Middle frontal gyrus (tissue), 1 donor: ENCODE measurements at regions not wholly inside any gene's neighbourhood (a gene's known extent, or its start where the extent isn't known, plus 50 kb on each side); places are given as distances from the start of the nearest gene placed in this dataset.
"Not testable (repeated sequence)": the region's sequence is repeated elsewhere in the genome, so short reads cannot be mapped to it uniquely, and the experiment has no call there.

Experiments used
- DNase-seq: peaks from one replicate; pipeline ENCODE4 v3.0.0-alpha.2; 2015; ENCODE audit warnings: low spot score; ENCODE audit errors: extremely low spot score

GRCh38 chr11:8772571-8773519, 90.3 kb downstream of the RPL27A start:
- no peak for DNase-seq

- DNase-seq, result no peak
Measured at GRCh38 chr11:8773916-8774539, 91.4 kb downstream of the RPL27A start.

- not testable (repeated sequence) for DNase-seq
Measured at GRCh38 chr11:8774916-8775315, 92.3 kb downstream of the RPL27A start.

DNA sequence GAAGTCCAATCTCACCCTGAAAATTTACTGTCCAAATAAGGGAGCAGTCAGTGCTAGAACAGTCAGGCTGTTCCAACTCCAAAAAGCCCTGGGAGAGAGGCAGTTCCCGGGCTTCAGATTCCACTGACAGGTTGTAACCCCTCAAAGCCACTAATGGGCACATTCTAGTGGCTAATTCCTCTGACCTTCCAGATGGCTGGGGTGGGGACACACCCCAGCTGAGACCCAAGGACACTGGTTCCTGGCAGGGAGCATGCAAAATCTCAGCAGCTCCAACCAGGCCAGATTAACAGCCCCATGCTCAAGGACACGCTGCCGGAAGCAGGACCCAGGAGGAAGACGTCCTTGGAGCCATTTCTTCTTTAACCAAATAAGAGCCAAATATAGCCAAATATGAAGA, 92.7 kb downstream of the RPL27A start:
- no peak for DNase-seq

DNA sequence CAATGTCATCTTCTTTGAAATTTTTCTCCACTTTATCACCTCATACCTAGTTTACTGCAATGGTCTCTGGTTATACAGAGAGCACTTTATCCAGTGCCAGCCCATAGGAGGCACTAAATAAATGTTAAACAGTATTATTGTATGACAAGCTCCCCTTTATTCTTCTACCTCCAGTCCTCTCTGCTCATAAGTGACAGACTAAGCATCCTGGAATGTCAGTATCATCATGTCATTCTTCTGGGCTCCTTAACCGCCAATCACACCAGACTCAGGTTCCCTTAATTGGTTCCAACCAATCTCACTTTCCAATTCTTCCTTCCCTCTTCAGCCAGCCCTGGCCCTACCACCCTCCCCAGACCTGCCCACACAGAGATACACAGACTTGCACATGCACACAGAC, 93.1 kb downstream of the RPL27A start:
- DNase-seq, result no peak

DNA sequence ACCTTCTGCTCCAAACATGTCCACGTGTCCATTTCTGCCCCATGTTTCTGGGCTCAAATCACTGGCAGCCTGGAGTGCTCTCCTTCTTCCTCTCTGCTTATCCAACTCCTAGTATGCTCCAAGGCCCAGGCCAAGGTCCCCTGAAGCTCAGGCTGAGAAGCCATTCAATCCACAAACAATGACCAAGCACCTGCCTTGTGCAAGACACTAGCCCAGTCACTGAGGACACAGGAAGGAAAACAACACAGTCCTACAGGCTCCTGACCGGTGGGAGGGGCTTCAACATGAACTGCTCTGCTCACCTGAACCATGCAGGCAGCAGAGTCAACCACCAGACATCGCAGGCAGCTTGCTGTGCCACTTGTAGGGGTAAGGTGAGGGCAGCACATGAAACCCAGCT, 93.6 kb downstream of the RPL27A start:
- DNase-seq, result no peak

- peak; percentile 28 for DNase-seq
Measured at GRCh38 chr11:8777907-8778767, 95.5 kb downstream of the RPL27A start.

DNA sequence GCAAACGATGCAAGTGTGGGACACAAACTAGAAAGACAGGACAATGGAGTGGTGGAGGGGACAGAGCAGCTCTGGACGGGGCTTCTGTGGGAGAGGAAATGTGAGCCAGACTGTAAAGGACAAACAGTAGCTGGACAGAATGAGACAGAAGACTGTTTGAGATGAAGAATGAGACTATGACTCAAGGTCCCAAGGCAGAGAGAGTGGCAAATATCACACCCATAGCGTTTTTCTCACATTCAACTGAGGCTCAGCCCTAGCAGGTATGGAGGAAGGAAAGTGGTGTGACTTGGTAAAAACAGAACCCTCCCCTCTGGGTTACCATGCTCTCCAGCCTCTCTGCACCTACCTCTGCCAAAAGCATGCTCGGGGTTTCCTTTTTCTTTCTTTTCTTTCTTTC, 96.5 kb downstream of the RPL27A start:
- DNase-seq, result no peak

DNA sequence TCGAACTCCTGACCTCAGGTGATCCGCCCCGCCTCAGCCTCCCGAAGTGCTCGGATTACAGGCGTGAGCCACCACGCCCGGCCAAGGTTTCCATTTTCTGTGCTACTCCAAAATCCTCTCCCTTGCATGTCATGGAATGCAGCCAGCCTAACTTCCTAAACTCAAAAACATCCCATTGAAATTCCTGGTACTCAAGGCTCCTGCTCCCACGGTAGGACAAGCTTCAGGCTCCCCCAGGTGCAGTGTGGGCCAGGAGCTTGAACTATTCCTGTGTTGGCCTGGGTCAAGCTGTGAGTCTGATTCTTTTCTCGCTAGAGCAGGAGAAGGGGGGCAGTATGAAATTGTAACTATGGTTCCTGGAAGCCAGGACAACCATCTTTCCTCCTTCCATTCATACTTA, 97.1 kb downstream of the RPL27A start:
- no peak for DNase-seq

DNA sequence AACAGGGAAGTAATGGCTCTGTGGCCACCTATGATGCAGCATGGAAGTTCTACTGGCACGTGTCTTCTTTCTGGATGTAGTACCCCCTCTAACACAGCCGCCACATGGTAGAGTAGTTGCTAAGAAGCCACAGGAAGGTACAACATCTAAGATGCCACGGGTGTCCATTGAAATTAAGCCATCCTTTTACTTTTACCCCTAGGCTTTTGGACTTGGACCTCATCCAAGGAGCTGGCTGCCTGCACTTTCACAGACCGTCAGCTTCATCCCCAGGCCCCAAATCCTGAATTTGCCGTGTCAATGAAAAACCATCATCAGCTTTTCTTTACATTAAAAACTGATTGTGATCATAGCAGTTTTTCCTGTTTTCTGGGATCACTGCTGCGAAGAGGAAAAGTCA, 102.4 kb downstream of the RPL27A start:
- no peak for DNase-seq

GRCh38 chr11:8785457-8785856, 102.9 kb downstream of the RPL27A start:
- no peak for DNase-seq

GRCh38 chr11:8785998-8786397, 103.4 kb downstream of the RPL27A start:
- DNase-seq, result no peak

- no peak for DNase-seq
Measured at GRCh38 chr11:8786933-8787332, 104.3 kb downstream of the RPL27A start.

GRCh38 chr11:8787372-8787771, 104.8 kb downstream of the RPL27A start:
- DNase-seq, result no peak

DNA sequence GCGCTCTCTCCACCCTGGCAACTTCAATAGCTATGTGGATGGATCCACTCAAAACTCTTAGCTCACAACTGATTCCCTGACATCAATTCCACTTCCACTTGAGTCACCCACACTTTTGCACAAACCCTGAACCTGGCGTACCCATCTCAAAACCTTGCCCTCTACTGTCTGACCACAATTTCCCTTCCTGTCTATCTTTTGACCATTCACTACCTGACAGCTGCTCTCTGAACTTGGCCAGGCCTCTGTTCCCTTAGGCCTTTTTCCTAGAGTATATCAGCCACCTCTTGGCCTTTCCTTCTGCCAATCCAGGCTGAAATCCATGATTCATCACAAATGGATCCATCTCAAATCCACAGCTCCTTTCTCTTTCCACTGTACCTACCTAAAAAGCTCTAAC, 106.0 kb downstream of the RPL27A start:
- DNase-seq, result no peak

DNA sequence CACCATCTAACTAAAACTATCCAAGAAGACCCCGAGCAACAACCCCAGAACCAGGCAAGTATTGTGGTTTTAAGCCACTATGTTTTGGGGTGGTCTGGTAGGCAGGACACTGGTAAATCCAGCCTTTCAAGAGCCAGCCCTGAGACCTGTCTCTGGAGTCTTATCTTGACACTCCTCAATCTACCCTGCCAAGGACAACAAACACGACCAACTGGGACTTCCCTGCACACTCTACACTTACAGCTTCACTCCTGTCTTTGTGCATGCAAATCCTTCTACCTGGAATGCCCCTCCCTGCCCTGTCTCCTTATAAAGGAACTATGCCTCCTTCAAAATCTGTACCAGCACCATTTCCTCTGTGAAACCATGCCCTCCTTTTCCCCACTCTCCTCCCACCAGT, 107.3 kb downstream of the RPL27A start:
- DNase-seq, result no peak

DNA sequence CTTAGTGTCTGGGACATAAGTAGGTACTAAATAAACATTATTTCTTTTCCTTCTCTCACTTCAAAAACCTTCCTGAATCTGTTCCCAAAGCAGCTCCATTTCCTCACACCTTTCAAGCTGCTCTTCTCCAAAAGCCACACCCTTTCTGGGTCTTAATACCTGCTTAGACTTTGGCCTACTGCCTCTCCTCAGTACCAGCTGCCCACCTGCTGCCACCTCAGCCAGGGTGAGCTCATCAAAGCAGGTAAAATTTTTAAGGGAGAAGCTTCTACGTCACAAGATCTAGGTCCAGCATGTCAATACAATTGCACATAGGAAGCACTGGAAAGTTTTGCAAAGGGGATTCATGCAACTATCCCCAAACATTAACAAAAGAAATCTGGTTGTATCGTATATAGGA, 108.4 kb downstream of the RPL27A start:
- DNase-seq, result no peak

GRCh38 chr11:8792710-8793109, 110.1 kb downstream of the RPL27A start:
- no peak for DNase-seq

GRCh38 chr11:8793114-8793777, 110.7 kb downstream of the RPL27A start:
- DNase-seq, result no peak

DNA sequence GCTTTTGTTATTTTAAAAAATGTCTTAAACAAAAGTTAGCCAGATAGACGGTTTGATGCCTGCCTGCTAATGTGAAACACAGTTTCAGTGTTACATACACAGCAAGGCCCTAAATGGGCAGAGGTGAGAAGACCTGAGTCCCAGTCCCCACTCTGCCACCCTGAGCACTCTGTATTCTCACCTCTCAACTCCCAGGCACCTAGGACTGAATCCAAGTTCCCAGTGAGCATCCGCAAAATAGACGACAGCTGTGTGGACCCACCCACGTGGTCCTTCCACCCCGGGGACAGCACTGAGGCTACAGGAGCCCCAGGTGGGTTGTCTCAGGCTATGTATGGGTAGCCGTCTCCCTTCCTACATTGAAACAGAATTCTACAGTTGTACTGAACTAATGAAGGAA, 111.5 kb downstream of the RPL27A start:
- no peak for DNase-seq

- no peak for DNase-seq
Measured at GRCh38 chr11:8794677-8795103, 112.1 kb downstream of the RPL27A start.
